RWPE1 (cell line): ENCODE measurements at regions not wholly inside any gene's neighbourhood (a gene's known extent, or its start where the extent isn't known, plus 50 kb on each side); places are given as distances from the start of the nearest gene placed in this dataset.
A peak's percentile ranks its signal among the peaks of the same experiment; 100 is the strongest.
"Not testable (repeated sequence)": the region's sequence is repeated elsewhere in the genome, so short reads cannot be mapped to it uniquely, and the experiment has no call there.

ENCODE experiments used
- CTCF ChIA-PET: fragments of 350-600 bp; sonication (Branson Sonifier 250); formaldehyde crosslinking; extraction: SDS; loops from one replicate; lab custom pipeline; 2021; lab: Yijun Ruan, JAX
- POLR2A ChIA-PET: fragments of 400-600 bp; formaldehyde crosslinking; extraction: SDS; loops from one replicate; lab custom pipeline; 2020; ENCODE audit warnings: antibody characterized with exemption; ENCODE audit not compliant: low non-redundant PET; lab: Yijun Ruan, JAX
- DNase-seq: peaks from one replicate; pipeline ENCODE4 v3.0.0; 2012; ENCODE audit warnings: low spot score
- H3K27ac ChIP-seq: fragments of 450-650 bp; 2 replicates; pipeline ENCODE4 v1.5.1; 2017
- TF ChIP-seq, protein P1 (sequence below): fragments of 450-650 bp; conservative IDR thresholded peaks from 2 replicates; pipeline ENCODE4 v1.5.1; 2017; ENCODE audit warnings: low read depth, mild to moderate bottlenecking

GRCh38 chr3:170808041-170808440, 62.0 kb downstream of the RPL22L1 start:
- TF ChIP-seq, protein P1, sequence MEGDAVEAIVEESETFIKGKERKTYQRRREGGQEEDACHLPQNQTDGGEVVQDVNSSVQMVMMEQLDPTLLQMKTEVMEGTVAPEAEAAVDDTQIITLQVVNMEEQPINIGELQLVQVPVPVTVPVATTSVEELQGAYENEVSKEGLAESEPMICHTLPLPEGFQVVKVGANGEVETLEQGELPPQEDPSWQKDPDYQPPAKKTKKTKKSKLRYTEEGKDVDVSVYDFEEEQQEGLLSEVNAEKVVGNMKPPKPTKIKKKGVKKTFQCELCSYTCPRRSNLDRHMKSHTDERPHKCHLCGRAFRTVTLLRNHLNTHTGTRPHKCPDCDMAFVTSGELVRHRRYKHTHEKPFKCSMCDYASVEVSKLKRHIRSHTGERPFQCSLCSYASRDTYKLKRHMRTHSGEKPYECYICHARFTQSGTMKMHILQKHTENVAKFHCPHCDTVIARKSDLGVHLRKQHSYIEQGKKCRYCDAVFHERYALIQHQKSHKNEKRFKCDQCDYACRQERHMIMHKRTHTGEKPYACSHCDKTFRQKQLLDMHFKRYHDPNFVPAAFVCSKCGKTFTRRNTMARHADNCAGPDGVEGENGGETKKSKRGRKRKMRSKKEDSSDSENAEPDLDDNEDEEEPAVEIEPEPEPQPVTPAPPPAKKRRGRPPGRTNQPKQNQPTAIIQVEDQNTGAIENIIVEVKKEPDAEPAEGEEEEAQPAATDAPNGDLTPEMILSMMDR, result no peak
- CTCF ChIA-PET, result interaction anchor here (0.5 kb wide), 1 partner anchor 531 kb away, joined by 5 read pairs; no protein-coding TSS in a partner anchor
- H3K27ac ChIP-seq, result no peak overlapping the region
- no peak for DNase-seq
- POLR2A ChIA-PET, result no interaction called here

GRCh38 chr3:170806676-170807075, 63.3 kb downstream of the RPL22L1 start:
- no peak for DNase-seq
- ChIA-PET CTCF (interaction anchor here (0.6 kb wide), 1 partner anchor 375 kb away, joined by 3 read pairs; no protein-coding TSS in a partner anchor), POLR2A (no interaction called here)
- TF ChIP-seq, protein P1, result no peak
- no peak overlapping the region for H3K27ac ChIP-seq

DNA sequence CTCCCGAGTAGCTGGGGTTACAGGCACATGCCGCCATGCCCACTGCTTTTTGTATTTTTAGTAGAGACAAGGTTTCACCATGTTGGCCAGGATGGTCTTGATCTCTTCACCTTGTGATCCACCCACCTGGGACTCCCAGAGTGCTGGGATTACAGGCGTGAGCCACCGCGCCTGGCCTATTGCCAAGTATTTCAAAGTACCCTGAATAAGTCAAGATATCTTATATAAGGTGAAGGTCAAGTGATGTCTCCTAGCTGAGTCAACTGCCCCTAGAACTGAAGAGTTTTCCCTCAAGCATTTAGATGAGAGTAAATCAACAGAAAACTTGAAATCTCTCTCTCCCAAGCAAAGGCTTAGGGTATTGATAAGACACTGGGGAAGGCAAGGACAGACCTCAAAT, 63.9 kb downstream of the RPL22L1 start:
- no peak for DNase-seq
- POLR2A ChIA-PET, result no interaction called here
- no peak overlapping the region for H3K27ac ChIP-seq
- TF ChIP-seq, protein P1, result no peak
- CTCF ChIA-PET, result no interaction called here

DNA sequence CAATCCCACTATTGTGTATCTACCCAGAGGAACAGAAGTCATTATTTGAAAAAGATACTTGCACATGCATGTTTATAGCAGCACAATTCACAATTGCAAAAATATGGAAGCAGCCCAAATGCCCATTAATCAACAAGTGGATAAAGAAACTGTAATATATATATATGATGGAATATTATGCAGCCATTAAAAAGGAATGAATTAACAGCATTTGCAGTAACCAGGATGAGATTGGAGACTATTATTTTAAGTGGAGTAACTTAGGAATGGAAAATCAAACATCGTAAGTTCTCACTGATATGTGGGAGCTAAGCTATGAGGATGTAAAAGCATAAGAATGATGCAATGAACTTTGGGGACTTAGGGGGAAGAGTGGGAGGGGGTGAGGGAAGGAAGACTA, 64.7 kb downstream of the RPL22L1 start:
- CTCF ChIA-PET, result not testable (repeated sequence)

DNA sequence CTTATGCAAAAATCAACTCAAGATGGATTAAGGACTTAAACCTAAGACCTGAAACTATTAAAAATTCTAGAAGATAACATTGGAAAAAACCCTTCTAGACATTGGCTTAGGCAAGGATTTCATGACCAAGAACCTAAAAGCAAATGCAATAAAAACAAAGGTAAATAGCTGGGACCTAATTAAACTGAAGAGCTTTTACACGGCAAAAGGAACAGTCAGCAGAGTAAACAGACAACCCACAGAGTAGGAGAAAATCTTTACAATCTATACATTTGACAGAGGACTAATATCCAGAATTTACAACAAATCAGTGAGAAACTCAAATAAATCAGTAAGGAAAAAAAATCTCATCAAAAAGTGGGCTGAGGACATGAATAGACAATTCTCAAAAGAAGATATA, 65.4 kb downstream of the RPL22L1 start:
- H3K27ac ChIP-seq, POLR2A ChIA-PET, DNase-seq: not testable (repeated sequence)
- CTCF ChIA-PET, result interaction anchor here (0.7 kb wide), 1 partner anchor 8 kb away, joined by 6 read pairs; no protein-coding TSS in a partner anchor

More for the DNA sequence above, 64.7 kb downstream of the RPL22L1 start:
- H3K27ac ChIP-seq, DNase-seq, POLR2A ChIA-PET: not testable (repeated sequence)

- TF ChIP-seq, protein P1, result no peak
- DNase-seq, result no peak
- CTCF ChIA-PET, result interaction anchor here (0.7 kb wide), 1 partner anchor 8 kb away, joined by 6 read pairs; no protein-coding TSS in a partner anchor
- POLR2A ChIA-PET, result no interaction called here
- H3K27ac ChIP-seq, result no peak overlapping the region
Measured at GRCh38 chr3:170804078-170804477, 65.9 kb downstream of the RPL22L1 start.

GRCh38 chr3:170802164-170803151, 67.5 kb downstream of the RPL22L1 start:
- H3K27ac ChIP-seq, result no peak overlapping the region
- ChIA-PET CTCF (interaction anchor here (0.7 kb wide), 2 partner anchors 42 to 488 kb away, joined by 3 read pairs; no protein-coding TSS in a partner anchor), POLR2A (no interaction called here)
- TF ChIP-seq, protein P1, result no peak
- peak; percentile 36 for DNase-seq
